CD4-positive, alpha-beta T cell treated with Interleukin-17A for 1 hour (primary cell): ENCODE measurements at regions not wholly inside any gene's neighbourhood (a gene's known extent, or its start where the extent isn't known, plus 50 kb on each side); places are given as distances from the start of the nearest gene placed in this dataset.

Experiments used
- DNase-seq: peaks from one replicate; pipeline ENCODE4 v3.0.0-alpha.2; 2020

GRCh38 chr3:22236490-22237270 is 485.7 kb upstream of the ZNF385D start:
- no peak for DNase-seq

DNA sequence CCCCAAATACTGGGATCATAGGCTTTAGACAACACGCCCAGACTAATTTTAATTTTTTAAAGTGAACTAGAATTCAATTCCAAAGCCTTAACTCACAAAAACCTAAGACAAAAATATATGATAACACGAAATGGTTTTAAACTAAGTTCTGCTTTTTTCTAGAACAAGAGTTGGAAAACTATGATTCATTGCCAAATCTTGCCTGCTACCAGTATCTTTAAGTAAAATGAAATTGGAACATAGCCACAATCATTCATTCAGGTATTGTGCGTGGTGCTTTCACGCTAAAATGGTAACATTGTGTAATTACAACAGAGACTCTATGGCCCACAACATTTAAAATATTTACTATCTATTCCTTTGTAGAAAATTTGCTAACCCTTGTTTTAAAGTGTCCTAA is 488.0 kb upstream of the ZNF385D start:
- DNase-seq: no peak

GRCh38 chr3:22241110-22241509 is 490.1 kb upstream of the ZNF385D start:
- DNase-seq: no peak

GRCh38 chr3:22244761-22245521 is 493.9 kb upstream of the ZNF385D start:
- no peak for DNase-seq

GRCh38 chr3:22245811-22246583 is 495.0 kb upstream of the ZNF385D start:
- no peak for DNase-seq

DNA sequence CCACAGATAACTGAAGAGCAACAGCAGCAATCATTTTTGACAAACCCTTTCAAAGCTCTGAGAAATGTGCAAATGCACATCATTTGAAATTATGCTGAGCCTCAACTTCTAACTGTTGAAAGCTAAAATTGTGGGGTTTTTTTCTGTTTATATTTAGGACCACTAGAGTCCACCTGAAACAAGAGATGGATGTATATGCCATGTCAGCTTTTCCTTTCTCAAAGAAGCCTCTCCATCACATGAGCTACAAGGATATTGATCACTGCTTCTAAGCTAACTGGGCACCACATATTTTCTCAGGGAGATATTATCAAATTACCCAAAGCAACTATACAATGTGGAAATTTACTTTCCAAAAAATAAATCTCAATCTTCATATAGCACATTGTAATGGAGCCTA is 498.6 kb upstream of the ZNF385D start:
- DNase-seq: no peak

- DNase-seq: no peak
Observed at GRCh38 chr3:22257252-22257651, 506.2 kb upstream of the ZNF385D start.

GRCh38 chr3:22262386-22262785 is 511.4 kb upstream of the ZNF385D start:
- DNase-seq: no peak

GRCh38 chr3:22263042-22263441 is 512.0 kb upstream of the ZNF385D start:
- no peak for DNase-seq

DNA sequence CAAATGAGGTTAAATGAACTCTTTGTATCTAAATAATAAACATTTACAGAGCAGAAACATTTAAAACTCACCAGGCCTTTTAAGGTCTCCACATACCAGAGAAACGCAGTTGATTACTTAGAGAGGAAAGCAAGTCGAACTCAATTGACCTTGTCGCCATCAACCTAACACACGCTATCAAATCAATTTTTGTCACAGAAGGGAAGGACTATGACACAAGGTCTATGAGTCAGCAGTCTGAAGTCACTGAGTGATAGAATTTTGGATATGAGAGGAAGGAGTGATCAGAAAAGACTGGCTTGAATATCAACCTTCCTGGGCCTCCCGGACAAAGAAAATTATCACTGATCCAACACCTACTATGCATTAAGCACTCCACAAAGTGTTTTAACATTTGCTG is 514.4 kb upstream of the ZNF385D start:
- no peak for DNase-seq

DNA sequence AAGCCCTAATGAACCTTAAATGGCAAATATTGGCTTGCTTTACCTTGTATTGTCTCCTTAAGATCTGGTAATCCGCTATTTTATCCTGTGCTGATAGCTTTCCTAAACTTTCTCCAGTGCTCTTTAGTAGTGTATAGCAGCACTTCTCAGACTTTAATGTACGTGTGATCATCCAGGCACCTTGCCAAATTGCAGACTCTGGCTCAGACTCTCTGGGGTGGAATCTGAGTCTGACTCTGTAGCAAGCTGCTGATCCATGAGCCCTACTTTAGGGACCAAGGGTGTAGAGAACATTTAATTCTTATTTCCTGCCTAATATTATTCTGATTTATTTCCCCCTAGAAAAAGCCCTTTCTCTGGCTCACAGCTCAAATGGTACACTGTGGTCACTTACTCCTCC is 518.8 kb upstream of the ZNF385D start:
- DNase-seq: no peak

- DNase-seq: no peak
Observed at GRCh38 chr3:22276351-22276750, 525.3 kb upstream of the ZNF385D start.

DNA sequence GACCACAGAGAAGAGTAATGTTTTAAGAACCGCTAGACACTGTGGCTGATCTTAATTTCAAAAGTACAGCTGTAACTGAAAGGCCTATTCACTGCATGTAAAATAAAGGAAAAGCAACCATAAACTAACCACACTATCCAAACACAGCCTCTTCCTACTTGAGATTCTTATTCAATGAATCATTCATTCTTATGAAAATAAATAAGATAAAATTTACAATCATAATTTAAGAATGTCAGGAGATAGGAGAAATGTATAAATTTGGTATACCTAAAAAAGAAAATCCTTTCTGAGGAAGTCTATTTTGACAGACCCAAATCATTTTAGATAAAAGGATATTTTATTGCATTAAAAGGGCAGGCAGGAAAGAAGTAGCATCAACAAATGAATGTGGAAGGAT is 533.5 kb upstream of the ZNF385D start:
- DNase-seq: no peak

DNA sequence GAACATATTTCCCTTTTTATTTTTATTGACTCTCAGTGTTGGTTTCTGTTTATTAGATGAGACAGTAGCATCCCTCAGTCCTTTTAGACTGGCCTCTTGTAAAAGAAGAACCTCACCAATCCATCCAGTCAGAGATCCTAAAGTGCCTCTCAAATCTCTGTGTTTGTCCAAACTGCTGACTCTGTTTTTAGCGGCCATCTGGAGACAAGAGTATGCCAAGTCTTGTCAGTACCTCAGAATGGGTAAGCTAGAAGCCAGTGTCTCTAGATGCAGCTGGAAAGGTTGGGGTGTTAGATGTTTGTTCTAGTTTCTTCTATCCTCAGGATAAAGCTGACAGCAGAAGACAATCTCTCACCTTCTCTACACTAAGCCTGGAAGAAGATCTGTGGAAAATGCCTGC is 537.7 kb upstream of the ZNF385D start:
- DNase-seq: no peak

DNA sequence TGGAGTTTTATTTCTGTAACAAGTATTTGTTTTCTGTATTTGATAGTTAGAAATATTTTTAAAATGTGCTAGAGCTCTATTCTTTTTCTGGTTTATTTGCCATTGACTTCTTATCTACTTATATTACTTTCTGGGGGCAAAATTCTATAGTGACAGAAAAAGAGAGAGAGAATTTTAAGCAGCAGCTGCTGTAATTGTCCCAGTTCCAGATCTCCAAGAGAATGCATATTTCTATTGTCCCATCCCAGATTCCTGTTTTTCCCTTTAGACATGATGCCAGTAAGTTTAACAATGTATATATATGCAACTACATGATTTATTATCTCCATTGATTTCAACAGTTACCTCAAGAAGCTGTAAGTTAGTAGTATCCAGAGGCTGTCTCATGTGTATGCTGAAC is 541.7 kb upstream of the ZNF385D start:
- DNase-seq: no peak

GRCh38 chr3:22296601-22297000 is 545.6 kb upstream of the ZNF385D start:
- DNase-seq: no peak

GRCh38 chr3:22297436-22297835 is 546.4 kb upstream of the ZNF385D start:
- DNase-seq: no peak

DNA sequence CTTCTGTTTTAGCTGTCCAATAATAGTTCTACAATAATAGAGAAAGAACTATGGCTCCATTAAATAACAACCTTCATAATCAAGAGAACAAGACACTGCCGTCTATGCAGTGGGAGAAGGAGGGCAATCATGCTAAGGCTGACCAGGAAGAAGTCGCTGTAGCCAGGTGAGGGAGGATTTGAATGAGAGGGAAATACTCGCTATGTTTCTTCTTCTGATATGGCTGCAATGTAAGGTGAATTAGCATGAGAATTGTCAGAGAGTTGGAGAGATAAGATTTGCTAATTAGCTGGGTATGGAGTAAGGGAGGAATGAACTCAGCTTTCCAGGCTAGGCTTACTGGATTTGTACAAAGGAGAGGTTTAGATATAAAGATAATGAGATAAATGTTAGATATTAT is 555.4 kb upstream of the ZNF385D start:
- no peak for DNase-seq

GRCh38 chr3:22308871-22309270 is 557.9 kb upstream of the ZNF385D start:
- DNase-seq: no peak

- no peak for DNase-seq
Observed at GRCh38 chr3:22315925-22316324, 564.9 kb upstream of the ZNF385D start.

DNA sequence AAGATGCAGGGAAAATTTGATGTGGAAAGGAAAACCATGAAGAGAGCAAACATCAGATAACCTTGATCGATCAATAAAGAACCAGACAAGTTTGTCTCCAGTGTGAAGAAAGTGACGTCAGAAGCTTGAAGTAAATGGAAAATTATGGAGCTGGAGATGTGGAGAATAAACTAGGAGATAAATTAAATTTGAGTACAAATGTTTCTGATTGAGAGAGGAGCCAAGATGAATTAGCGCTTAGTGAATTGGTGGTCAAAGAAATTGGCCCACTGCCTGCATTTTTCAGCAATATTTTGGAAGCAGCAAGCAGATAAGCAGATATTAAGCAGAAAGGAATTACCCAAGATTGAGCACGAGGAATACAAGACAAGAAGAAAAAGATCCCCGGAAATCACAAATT is 567.3 kb upstream of the ZNF385D start:
- DNase-seq: no peak

DNA sequence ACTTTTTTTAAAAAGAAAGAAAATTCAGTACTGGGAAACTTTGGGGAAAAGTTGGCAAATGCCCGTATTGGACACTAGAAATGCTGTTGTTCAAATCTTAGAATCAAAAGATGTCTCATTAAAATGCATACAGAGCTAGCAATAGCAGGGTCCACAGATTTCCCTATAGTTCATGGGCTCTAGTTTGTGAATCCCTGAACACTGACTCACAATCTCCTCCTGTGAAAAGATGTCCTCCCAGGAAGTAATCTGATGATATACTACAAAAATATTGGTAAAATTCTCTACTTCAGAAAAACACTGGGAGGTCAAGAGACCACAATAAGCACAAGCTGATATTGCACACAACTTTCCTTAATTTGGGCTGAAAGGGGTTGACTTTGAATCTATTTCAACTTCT is 568.4 kb upstream of the ZNF385D start:
- DNase-seq: no peak

DNA sequence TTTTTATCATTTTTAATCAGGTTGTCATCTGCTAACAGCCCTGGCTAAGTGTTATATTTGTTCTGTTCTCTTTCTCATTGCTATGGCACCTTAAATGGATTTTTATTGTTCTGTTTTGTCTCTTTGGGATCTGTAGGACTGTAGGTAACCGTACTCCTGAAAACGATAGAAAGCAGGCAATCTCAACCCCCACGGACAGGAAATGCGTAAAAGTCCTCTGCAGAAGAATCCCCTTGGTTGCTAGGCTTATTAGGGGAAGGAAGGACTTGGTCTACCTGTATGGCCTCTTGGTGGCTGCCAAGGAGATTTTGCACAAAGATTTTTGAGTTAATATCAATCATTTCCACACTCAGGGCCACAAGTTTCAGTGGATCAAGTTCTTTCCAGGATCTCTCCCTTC is 571.9 kb upstream of the ZNF385D start:
- no peak for DNase-seq

- DNase-seq: no peak
Observed at GRCh38 chr3:22326305-22326704, 575.3 kb upstream of the ZNF385D start.
